ENCODE measurements at regions not wholly inside any gene's neighbourhood (a gene's known extent, or its start where the extent isn't known, plus 50 kb on each side); places are given as distances from the start of the nearest gene placed in this dataset.

GRCh38 chr15:37788767-37789396 lies 145.6 kb upstream of the TMCO5A start:
- WGBS, 2 donors = 93 to 94% methylated on average over 7 of the region's 7 CpGs
- Histone ChIP-seq H3K36me3 (ENCODE audit: low read depth, missing control alignments) (no peaks in the 10 kb centered on the region), H3K4me3 (no peak overlapping the region), H3K9me3 (no peaks in the 10 kb centered on the region), H3K4me1 (no peaks in the 10 kb centered on the region), H3K27me3 (no peaks in the 10 kb centered on the region), H3K27ac (no peak overlapping the region)
- intact Hi-C loops (cut with DNase I; ENCODE audit: low total_unique reads) = no loop called here
- TF ChIP-seq POLR2A (IDR thresholded peaks at IDR 0.05) (no peak), CTCF (IDR thresholded peaks at IDR 0.05) (no peak)
- no peak for DNase-seq

GRCh38 chr15:37789397-37789786 lies 145.0 kb upstream of the TMCO5A start:
- no peak for TF ChIP-seq CTCF (IDR thresholded peaks at IDR 0.05)
- TF ChIP-seq POLR2A (IDR thresholded peaks at IDR 0.05) = no peak
- H3K27ac ChIP-seq = no peak overlapping the region
- H3K27me3 ChIP-seq = no peaks in the 10 kb centered on the region
- DNase-seq = no peak
- H3K4me3 ChIP-seq = no peak overlapping the region
- intact Hi-C loops (cut with DNase I; ENCODE audit: low total_unique reads) = no loop called here
- 81 to 85% methylated on average over 5 of the region's 5 CpGs for WGBS, 2 donors
- H3K4me1 ChIP-seq = no peaks in the 10 kb centered on the region
- no peaks in the 10 kb centered on the region for H3K36me3 ChIP-seq (ENCODE audit: low read depth, missing control alignments)
- no peaks in the 10 kb centered on the region for H3K9me3 ChIP-seq

- Histone ChIP-seq H3K4me1 (no peaks in the 10 kb centered on the region), H3K27me3 (no peaks in the 10 kb centered on the region), H3K36me3 (ENCODE audit: low read depth, missing control alignments) (no peaks in the 10 kb centered on the region), H3K9me3 (no peaks in the 10 kb centered on the region), H3K27ac (no peak overlapping the region), H3K4me3 (no peak overlapping the region)
- no peak for DNase-seq
- TF ChIP-seq CTCF (IDR thresholded peaks at IDR 0.05) (no peak), POLR2A (IDR thresholded peaks at IDR 0.05) (no peak)
- intact Hi-C loops (cut with DNase I; ENCODE audit: low total_unique reads) = no loop called here
Observed at GRCh38 chr15:37789881-37790280, 144.6 kb upstream of the TMCO5A start.

GRCh38 chr15:37791693-37792092 lies 142.7 kb upstream of the TMCO5A start:
- no peak overlapping the region for H3K27ac ChIP-seq
- H3K4me1 ChIP-seq = no peaks in the 10 kb centered on the region
- TF ChIP-seq POLR2A (IDR thresholded peaks at IDR 0.05) (no peak), CTCF (IDR thresholded peaks at IDR 0.05) (no peak)
- WGBS, 2 donors = 84 to 90% methylated on average over 3 of the region's 3 CpGs
- H3K9me3 ChIP-seq = no peaks in the 10 kb centered on the region
- intact Hi-C loops (cut with DNase I; ENCODE audit: low total_unique reads) = no loop called here
- no peak for DNase-seq
- no peaks in the 10 kb centered on the region for H3K27me3 ChIP-seq
- no peak overlapping the region for H3K4me3 ChIP-seq
- no peaks in the 10 kb centered on the region for H3K36me3 ChIP-seq (ENCODE audit: low read depth, missing control alignments)

GRCh38 chr15:37792351-37792750 lies 142.1 kb upstream of the TMCO5A start:
- TF ChIP-seq POLR2A (IDR thresholded peaks at IDR 0.05) = no peak
- no peak for TF ChIP-seq CTCF (IDR thresholded peaks at IDR 0.05)
- WGBS, 2 donors = 91 to 93% methylated on average over 4 of the region's 4 CpGs
- Histone ChIP-seq H3K27me3 (no peaks in the 10 kb centered on the region), H3K36me3 (ENCODE audit: low read depth, missing control alignments) (no peaks in the 10 kb centered on the region), H3K4me1 (no peaks in the 10 kb centered on the region), H3K4me3 (no peak overlapping the region), H3K27ac (no peak overlapping the region), H3K9me3 (no peaks in the 10 kb centered on the region)
- intact Hi-C loops (cut with DNase I; ENCODE audit: low total_unique reads) = no loop called here
- DNase-seq = no peak

All from testis (tissue), 2 donors.